ENCODE measurements at regions not wholly inside any gene's neighbourhood (a gene's known extent, or its start where the extent isn't known, plus 50 kb on each side); places are given as distances from the start of the nearest gene placed in this dataset.
"Not testable (repeated sequence)": the region's sequence is repeated elsewhere in the genome, so short reads cannot be mapped to it uniquely, and the experiment has no call there.

DNA sequence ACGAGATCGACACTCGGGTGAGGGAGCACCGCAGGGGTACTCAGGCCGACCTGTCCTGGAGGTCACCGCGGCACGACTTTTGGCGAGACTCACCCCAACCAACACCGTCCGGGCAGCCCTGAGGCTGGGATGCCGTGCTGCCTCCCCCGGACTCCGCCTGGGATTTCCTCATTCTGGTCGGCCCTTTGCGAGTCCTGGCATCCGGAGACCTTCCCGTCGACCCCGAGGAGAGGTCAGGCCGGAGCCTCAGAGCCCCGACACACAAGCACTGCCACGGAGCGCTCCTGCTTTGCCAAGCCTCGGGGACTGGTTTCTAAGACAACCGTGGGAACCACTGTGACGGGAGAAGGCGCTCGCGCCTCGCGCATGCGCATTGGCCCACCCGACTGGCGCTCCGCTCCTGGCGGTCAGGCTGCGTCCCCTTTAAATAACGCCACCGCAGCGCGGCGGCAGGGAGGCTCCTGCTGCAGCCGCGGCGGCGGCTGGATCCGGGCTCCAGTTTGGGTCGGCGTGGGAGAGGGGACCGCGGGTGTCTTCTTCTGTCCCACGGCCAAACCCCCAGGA is 166.4 kb upstream of the ZNF337 start:
- TF ChIP-seq EZH2phosphoT487 (IDR thresholded peaks at IDR 0.05; ENCODE audit: insufficient read depth, low read depth); EZH2 (IDR thresholded peaks at IDR 0.05; ENCODE audit: insufficient read depth, poor library complexity, severe bottlenecking): not testable (repeated sequence)

Measured in GM23248 (cell line).